NCI-H146 treated with DMSO at 0.1 percent for 48 hours (cell line): ENCODE measurements at regions not wholly inside any gene's neighbourhood (a gene's known extent, or its start where the extent isn't known, plus 50 kb on each side); places are given as distances from the start of the nearest gene placed in this dataset.
"Not testable (repeated sequence)": the region's sequence is repeated elsewhere in the genome, so short reads cannot be mapped to it uniquely, and the experiment has no call there.

Experiments used
- DNase-seq: peaks from one replicate; lab custom pipeline; 2025; ENCODE audit not compliant: unreplicated experiment; lab: John Stamatoyannopoulos, UW

GRCh38 chr14:48615618-48616017, 940.2 kb upstream of the MDGA2 start:
- no peak for DNase-seq

DNA sequence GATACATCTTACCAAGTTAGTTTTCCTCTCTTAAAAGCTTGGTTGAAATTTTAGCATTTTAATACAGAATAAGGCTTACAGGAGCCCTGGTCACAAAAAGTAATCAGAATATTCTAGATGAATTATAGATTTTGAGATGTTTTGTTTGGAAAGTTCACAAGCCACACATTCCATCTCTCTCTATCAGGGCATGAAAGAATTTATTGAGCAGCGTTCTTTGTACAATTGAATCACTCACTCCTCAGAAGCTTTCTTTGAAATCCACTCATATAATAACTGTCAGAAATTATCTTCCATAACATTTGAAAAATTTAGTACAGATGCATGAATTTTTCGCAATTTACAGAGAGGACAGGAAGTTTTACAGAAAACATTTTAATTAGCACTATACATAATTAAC, 938.6 kb upstream of the MDGA2 start:
- no peak for DNase-seq

DNA sequence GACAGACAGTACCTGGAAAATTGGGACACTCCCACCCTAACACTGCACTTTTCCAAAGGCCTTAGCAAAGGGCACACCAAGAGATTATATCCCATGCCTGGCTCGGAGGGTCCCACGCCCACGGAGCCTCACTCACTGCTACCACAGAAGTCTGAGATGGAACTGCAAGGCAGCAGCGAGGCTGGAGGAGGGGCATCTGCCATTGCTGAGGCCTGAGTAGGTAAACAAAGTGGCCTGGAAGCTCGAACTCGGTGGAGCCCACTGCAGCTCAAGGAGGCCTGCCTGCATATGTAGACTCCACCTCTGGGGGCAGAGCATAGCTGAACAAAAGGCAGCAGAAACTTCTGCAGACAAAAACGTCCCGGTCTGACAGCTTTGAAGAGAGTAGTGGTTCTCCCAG, 931.6 kb upstream of the MDGA2 start:
- not testable (repeated sequence) for DNase-seq

DNA sequence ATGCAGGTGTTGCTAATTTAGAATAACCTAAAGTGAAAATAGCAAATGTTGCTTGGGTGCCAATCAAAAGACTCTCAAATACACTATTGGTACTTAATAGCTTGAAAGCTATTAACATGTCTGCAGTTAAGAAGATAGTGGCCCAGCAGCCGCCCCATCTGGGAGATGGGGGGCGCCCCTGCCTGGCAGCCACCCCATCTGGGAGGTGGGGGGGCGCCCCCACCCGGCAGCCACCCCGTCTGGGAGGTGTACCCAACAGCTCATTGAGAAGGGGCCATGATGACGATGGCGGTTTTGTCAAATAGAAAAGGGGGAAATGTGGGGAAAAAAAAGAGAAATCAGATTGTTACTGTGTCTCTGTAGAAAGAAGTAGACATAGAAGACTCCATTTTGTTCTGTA, 923.1 kb upstream of the MDGA2 start:
- no peak for DNase-seq

DNA sequence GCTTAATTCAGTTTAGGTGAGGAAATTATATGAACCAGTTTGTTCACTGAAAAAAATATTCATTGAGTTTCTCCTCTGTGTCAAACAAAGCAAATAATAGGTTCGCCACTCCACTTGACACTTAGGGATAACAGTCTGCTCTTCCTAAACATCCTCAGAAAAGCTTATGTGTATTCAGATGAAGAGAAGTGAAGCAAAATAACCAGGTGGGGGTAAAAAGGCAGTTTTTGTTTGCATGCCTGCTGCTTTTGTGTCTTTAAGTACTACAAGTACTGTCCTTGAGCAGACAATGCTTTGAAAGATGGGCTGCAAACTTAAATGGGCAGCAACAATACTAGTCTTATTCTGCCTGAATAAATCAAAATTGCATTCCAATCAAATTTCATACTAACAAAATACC, 910.7 kb upstream of the MDGA2 start:
- DNase-seq: no peak

GRCh38 chr14:48584031-48584430, 908.6 kb upstream of the MDGA2 start:
- no peak for DNase-seq

DNA sequence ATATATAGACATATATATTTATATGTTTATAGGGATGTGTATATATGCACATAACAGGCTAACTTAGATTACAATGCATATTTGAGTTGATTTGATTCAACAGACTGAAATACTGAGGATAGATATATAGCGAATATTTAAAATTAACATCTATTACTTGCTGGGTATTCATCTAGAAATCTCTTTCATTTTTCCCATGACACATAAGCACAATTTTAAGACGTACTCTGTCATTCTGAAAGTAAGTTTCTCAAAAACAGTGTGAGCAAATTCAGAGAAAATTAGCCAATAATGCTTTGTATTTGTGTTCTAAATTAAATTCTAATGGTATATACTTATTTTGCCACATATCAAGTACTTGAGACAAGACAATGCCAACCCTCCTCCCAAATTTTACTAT, 907.5 kb upstream of the MDGA2 start:
- DNase-seq: no peak

DNA sequence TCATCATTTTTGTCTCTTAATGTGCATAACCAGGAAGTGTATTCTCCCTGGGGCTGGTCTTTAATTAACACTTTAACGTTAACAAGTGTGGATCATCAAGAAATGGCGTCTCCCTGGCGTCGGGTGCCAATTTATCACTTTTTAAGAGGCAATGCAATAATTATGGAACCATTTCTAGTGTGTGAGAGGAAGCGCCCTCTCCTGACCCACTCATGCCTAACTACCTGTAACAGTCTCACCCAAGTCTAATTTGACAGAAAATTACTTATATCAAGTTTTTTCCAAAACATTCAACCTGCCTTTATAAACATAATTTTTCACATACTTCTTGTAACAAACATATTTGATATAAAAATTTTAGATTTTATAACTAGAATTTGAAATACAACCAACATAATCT, 905.3 kb upstream of the MDGA2 start:
- DNase-seq: no peak

DNA sequence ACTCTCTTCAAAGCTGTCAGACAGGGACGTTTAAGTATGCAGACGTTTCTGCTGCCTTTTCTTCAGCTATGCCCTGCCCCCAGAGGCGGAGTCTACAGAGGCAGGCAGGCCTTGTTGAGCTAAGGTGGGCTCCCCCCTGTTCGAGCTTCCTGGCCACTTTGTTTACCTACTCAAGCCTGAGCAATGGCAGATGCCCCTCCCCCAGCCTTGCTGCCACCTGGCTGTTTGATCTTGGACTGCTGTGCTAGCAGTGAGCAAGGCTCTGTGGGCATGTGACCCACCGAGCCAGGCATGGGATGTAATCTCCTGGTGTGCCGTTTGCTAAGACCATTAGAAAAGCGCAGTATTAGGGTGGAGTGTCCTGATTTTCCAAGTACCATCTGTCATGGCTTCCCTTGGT, 900.4 kb upstream of the MDGA2 start:
- no peak for DNase-seq

- no peak for DNase-seq
These were observed 893.3 kb upstream of the MDGA2 start for GRCh38 chr14:48568688-48569087.

DNA sequence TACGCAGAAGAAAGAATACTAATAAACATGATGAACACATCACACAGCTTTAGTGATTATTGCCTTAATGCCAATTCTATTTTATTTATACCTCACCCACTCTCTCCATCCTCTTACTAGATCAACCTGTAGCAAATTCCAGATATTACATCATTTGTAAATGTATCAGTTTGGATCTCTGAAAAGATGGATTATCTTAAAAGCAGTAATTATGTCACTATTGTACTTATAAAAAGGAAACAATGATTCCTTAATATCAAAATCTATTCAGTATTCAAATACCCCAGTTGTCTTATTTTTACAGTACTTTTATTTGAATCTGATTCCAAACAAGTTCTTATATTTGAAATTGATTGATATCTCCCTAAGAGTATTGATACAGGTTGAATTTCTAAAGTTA, 892.8 kb upstream of the MDGA2 start:
- DNase-seq: no peak

- no peak for DNase-seq
These were observed 888.1 kb upstream of the MDGA2 start for GRCh38 chr14:48563489-48563888.

DNA sequence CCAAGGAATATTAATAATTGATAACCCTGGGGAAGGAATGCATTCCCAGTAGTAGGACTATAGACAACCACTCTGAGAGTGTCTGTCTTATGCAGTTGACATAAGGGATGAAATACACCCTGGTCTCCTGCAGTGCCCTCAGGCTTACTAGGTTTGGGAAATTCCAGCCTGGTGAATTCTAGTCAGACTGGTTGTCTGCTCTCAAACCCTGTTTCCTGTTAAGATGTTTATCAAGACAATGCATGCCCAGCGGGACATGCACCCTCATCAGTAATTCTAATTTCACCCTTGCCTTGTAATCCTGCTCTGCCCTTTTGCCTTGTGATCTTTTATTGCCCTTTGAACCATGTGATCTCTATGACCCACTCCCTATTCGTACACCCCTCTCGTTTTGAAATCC, 886.0 kb upstream of the MDGA2 start:
- DNase-seq: not testable (repeated sequence)

DNA sequence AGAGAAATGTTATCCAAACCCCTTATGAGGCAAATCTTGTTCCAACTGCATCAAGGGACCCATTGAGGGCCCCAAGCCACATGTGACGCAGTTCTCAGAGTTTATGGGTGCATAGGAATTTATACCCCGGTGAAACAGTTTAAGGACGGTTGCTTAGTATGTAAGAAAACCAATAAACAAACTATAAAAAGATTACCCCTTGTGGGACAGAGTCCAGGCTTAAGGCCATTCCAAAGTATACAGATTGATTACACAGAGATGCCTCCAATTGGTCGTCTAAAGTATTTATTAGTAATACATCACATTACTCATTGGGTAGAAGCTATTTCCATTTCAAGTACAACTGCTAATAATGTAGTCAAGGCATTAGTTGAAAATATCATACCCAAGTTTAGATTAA, 885.0 kb upstream of the MDGA2 start:
- DNase-seq: no peak

DNA sequence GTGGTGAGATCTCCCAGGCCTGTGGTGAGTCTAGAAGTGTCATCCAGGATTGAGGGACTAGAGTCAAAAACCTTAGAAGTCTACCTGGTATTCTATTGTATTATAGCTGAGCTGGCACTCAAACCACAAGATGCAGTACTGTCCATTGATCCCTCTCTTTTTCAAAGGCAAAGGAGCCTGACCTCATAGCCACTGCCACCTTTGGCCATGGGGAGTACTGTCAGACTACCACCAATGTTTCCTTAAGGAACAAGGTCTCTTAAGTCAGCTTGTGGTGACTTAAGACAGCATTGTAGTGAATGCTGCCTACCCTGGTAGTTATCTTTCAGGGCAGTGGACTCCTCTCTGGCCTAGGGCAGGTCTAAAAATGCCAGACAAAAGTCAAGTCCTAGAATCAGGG, 878.0 kb upstream of the MDGA2 start:
- DNase-seq: no peak

DNA sequence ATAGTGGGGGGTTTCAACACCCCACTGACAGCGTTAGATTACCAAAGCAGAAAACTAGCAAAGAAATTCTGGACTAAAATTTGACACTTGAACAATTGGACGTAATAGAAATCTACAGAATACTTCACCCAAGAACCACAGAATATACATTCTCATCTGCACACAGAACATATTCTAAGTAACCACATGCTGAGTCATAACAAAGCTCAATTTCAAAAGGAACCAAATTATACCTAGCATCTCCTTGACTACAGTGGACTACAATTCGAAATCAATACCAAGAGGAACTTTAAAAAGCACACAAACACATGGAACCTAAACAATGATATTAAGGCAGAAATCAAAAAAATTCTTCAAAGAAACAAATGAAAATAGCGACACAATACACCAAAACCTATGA, 871.6 kb upstream of the MDGA2 start:
- DNase-seq: no peak

DNA sequence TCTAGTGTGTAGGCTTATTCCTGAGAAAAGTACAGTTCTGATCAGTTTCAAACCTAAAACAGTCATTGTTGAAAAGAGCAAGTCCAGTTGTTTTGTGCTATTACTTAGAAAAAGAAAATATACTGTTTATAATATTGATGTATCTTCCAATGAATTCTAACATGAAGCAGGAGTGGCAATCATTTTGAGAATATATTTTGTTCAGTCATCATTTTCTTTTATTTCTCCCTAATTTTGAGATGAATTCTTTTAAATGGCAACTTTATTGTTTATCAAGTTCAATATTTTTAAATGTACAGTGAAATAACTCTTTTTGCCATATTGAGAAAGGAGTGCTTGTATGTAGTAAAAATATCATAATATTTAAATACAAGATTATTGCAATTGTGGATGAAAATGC, 862.2 kb upstream of the MDGA2 start:
- DNase-seq: no peak

- DNase-seq: no peak
These were observed 860.9 kb upstream of the MDGA2 start for GRCh38 chr14:48536318-48536717.

GRCh38 chr14:48527832-48528231, 852.4 kb upstream of the MDGA2 start:
- DNase-seq: no peak

DNA sequence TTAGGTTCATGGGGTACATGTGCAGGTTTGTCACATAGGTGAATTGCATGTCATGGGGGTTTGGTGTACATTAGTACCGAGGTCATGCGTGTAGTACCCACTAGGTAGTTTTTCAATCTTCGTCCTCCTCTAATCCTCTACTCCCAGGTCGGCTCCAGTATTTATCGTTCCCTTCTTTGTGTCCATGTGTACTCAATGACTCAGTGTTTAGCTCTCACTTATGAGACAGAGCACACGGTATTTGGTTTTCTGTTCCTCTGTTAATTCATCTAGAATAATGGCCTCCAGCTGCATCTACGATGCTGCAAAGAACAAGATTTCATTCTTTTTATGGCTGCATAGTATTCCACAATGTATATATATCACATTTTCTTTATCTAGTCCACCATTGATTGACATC, 850.9 kb upstream of the MDGA2 start:
- no peak for DNase-seq

DNA sequence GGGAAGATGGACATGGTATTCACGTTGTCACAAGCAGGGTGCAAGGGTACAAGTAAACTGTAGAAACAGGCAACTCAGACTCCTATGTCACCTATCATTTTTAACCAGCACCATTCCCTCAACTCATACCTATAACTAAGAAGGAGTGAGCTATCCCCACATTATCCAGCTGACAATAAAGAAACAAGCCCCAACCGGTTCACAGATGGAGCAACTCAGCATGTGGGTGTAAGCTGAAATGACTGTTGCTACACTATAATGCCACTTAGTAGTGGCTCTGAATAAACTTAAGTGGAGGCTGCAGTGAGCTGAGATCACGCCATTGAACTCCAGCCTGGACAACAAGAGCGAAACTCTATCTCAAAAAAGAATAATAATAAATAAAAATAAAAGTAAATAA, 829.5 kb upstream of the MDGA2 start:
- no peak for DNase-seq

- DNase-seq: no peak
These were observed 815.4 kb upstream of the MDGA2 start for GRCh38 chr14:48490756-48491155.

- DNase-seq: no peak
These were observed 798.5 kb upstream of the MDGA2 start for GRCh38 chr14:48473944-48474343.

DNA sequence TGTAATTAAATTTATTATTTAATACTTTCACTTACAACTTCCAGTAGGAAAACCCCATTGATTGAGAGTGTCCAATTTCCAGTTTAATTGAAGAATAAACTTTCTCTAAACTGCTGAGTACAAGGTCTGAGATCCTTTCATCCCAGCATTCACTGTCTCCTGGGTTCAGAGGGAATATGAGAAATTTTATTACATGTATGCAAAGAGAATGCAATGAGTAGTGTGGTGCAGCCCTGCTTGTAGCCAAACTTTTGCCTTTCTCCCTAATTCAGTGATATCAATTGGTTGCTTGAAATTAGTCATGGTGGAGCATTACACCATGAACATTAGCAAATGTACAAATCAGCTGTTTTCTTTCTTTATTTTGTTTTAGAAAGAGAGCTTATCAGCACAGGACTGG, 780.6 kb upstream of the MDGA2 start:
- DNase-seq: no peak
